HL-60 (cell line): ENCODE measurements at regions not wholly inside any gene's neighbourhood (a gene's known extent, or its start where the extent isn't known, plus 50 kb on each side); places are given as distances from the start of the nearest gene placed in this dataset.

Experiments
- DNase-seq, 2 experiments: peaks; one replicate each; pipeline ENCODE4 v3.0.0-alpha.2; 2010 to 2020; ENCODE audit warnings: low read depth in 1 of 2, low spot score in 1 of 2
- H3K27ac ChIP-seq: fragments of 250-450 bp; sonication (Bioruptor Pico); replicated peaks from 2 replicates; pipeline ENCODE4 v1.5.1; 2020; ENCODE audit warnings: mild to moderate bottlenecking, moderate library complexity
- H3K27me3 ChIP-seq: fragments of 250-450 bp; sonication (Bioruptor Pico); 2 replicates; pipeline ENCODE4 v1.5.1; 2021; ENCODE audit warnings: mild to moderate bottlenecking, moderate library complexity; ENCODE audit not compliant: insufficient read depth, poor library complexity, severe bottlenecking
- H3K4me3 ChIP-seq: replicated peaks from 2 replicates; pipeline ENCODE4 v1.5.1; 2011; ENCODE audit warnings: mild to moderate bottlenecking, control low read depth, low read length; ENCODE audit not compliant: insufficient read depth
- CTCF ChIP-seq: IDR thresholded peaks from one replicate; pipeline ENCODE4 v1.5.1; 2011; ENCODE audit warnings: low read length, control low read depth, inconsistent platforms; ENCODE audit not compliant: insufficient read depth
- GABPA ChIP-seq: IDR thresholded peaks from 2 replicates; pipeline ENCODE4 v1.6.1; 2012; ENCODE audit warnings: low read depth
- POLR2AphosphoS5 ChIP-seq: IDR thresholded peaks from 2 replicates; pipeline ENCODE4 v1.6.1; 2012; ENCODE audit warnings: low read depth
- REST ChIP-seq: IDR thresholded peaks from 2 replicates; pipeline ENCODE4 v1.6.1; 2012; ENCODE audit warnings: low read depth; ENCODE audit not compliant: insufficient replicate concordance
- SPI1 ChIP-seq: IDR thresholded peaks from 2 replicates; pipeline ENCODE4 v1.6.1; 2012; ENCODE audit warnings: low read depth, mild to moderate bottlenecking, borderline replicate concordance

GRCh38 chr16:76900285-76901263 is 290.4 kb upstream of the MON1B start:
- no peaks in the 10 kb centered on the region for H3K27me3 ChIP-seq
- DNase-seq = no peak
- TF ChIP-seq REST (no peak), CTCF (no peak)

GRCh38 chr16:76906552-76906951 is 284.4 kb upstream of the MON1B start:
- no peak overlapping the region for H3K4me3 ChIP-seq
- no peak for TF ChIP-seq POLR2AphosphoS5
- no peak for TF ChIP-seq SPI1
- no peak for TF ChIP-seq GABPA
- no peak for TF ChIP-seq CTCF
- no peak for TF ChIP-seq REST
- no peak for DNase-seq
- H3K27ac ChIP-seq = no peak overlapping the region
- H3K27me3 ChIP-seq = no peaks in the 10 kb centered on the region

More at GRCh38 chr16:76900285-76901263, 290.4 kb upstream of the MON1B start:
- Histone ChIP-seq H3K4me3 (no peak overlapping the region), H3K27ac (no peak overlapping the region)

GRCh38 chr16:76910931-76911330 is 280.1 kb upstream of the MON1B start:
- Histone ChIP-seq H3K27ac (no peak overlapping the region), H3K4me3 (no peak overlapping the region), H3K27me3 (no peaks in the 10 kb centered on the region)
- no peak for TF ChIP-seq CTCF
- no peak for TF ChIP-seq REST
- no peak for DNase-seq
